Right lobe of liver (tissue), 6 donors: ENCODE measurements at regions not wholly inside any gene's neighbourhood (a gene's known extent, or its start where the extent isn't known, plus 50 kb on each side); places are given as distances from the start of the nearest gene placed in this dataset.

Source experiments
- ATAC-seq, 4 donors: fragments of 200-7000 bp; cut with Tn5 transposase; one replicate each; pipeline ENCODE4 v1.9.1; 2020; ENCODE audit warnings: mild to moderate bottlenecking in 4 of 4, moderate library complexity in 4 of 4
- DNase-seq, 3 donors: peaks; one replicate each; pipeline ENCODE4 v3.0.0-alpha.2; 2020
- H3K27ac ChIP-seq, 3 donors: fragments of 200-600 bp; one replicate each; pipeline ENCODE4 v1.8.0; 2022
- H3K27me3 ChIP-seq, 2 donors: fragments of 200-600 bp; one replicate each; pipeline ENCODE4 v1.8.0; 2022
- H3K36me3 ChIP-seq, 4 donors: fragments of 200-600 bp; sonication (generic) in 1 of 4; one replicate each; pipeline versions ENCODE4 v1.5.1 to v1.8.0; 2017 to 2022; ENCODE audit warnings: control low read depth in 1 of 4
- H3K4me1 ChIP-seq, 4 donors: fragments of 200-600 bp; sonication (generic) in 1 of 4; one replicate each; pipeline versions ENCODE4 v1.5.1 to v1.8.0; 2017 to 2022; ENCODE audit warnings: control low read depth in 1 of 4
- H3K4me3 ChIP-seq, 3 donors: fragments of 200-600 bp; one replicate each; pipeline ENCODE4 v1.8.0; 2022
- H3K9me3 ChIP-seq, 4 donors: fragments of 200-600 bp; sonication (generic) in 1 of 4; one replicate each; pipeline versions ENCODE4 v1.5.1 to v1.8.0; 2017 to 2022; ENCODE audit warnings: control low read depth in 1 of 4
- CTCF ChIP-seq, 4 donors: fragments of 200-600 bp in 3 of 4; fragments of 450-650 bp in 1 of 4; IDR thresholded peaks; one replicate each; pipeline versions ENCODE4 v1.5.1 to v1.8.0; 2016 to 2022; ENCODE audit warnings: antibody characterized with exemption in 4 of 4, mild to moderate bottlenecking in 2 of 4
- POLR2A ChIP-seq: fragments of 450-650 bp; IDR thresholded peaks from one replicate; pipeline ENCODE4 v1.6.1; 2017; ENCODE audit warnings: antibody characterized with exemption, mild to moderate bottlenecking
- WGBS: methylation state at CpG from one replicate; pipeline ENCODE4 v1.1.6; 2018; ENCODE audit warnings: low coverage, low lambda C conversion rate; ENCODE audit not compliant: insufficient coverage; ENCODE audit errors: missing lambda C conversion rate; 5-methylcytosine and 5-hydroxymethylcytosine counted together
- intact Hi-C, 2 donors: fragments of 100-400 bp; cut with DNase I; formaldehyde crosslinking; loops; one replicate each; pipeline versions ENCODE4 v1.11.2 to v1.14.1; 2022
- donor health status: DM: no; HTN: yes; CAD: no.
- donor health status: DM: no; HTN: no; CAD: no.
- donor health status: DM: no; HTN: no; CAD: no.
- donor health status: DM: no; HTN: yes; CAD: no.
- donor health status: DM: no; HTN: yes; CAD: no.

- 92% methylated on average over 4 of the region's 5 CpGs for WGBS
- intact Hi-C loops = no loop called here
- H3K4me1 ChIP-seq = no peaks in the 10 kb centered on the region
- H3K36me3 ChIP-seq = no peaks in the 10 kb centered on the region
- DNase-seq = no peak
- no peak overlapping the region for H3K4me3 ChIP-seq
- no peaks in the 10 kb centered on the region for H3K9me3 ChIP-seq
- ATAC-seq = no peak
- H3K27ac ChIP-seq = no peak overlapping the region
- TF ChIP-seq POLR2A (no peak), CTCF (IDR thresholded peaks at IDR 0.05) (no peak)
- H3K27me3 ChIP-seq = no peaks in the 10 kb centered on the region
Observed at GRCh38 chr3:76551739-76552138, 488.2 kb upstream of the ROBO2 start.

- Histone ChIP-seq H3K9me3 (no peaks in the 10 kb centered on the region), H3K4me3 (no peak overlapping the region), H3K4me1 (no peaks in the 10 kb centered on the region), H3K27ac (no peak overlapping the region), H3K27me3 (no peaks in the 10 kb centered on the region), H3K36me3 (no peaks in the 10 kb centered on the region)
- ATAC-seq (no peak), DNase-seq (no peak)
- 31% methylated on average over 2 of the region's 2 CpGs for WGBS
- intact Hi-C loops = no loop called here
- TF ChIP-seq POLR2A (no peak), CTCF (IDR thresholded peaks at IDR 0.05) (no peak)
Observed at GRCh38 chr3:76552653-76553052, 487.2 kb upstream of the ROBO2 start.

- Histone ChIP-seq H3K4me1 (no peaks in the 10 kb centered on the region), H3K36me3 (no peaks in the 10 kb centered on the region), H3K27ac (no peak overlapping the region), H3K27me3 (no peaks in the 10 kb centered on the region), H3K9me3 (no peaks in the 10 kb centered on the region), H3K4me3 (no peak overlapping the region)
- no peak for TF ChIP-seq POLR2A
- TF ChIP-seq CTCF (IDR thresholded peaks at IDR 0.05) = no peak
- 8% methylated on average over 2 of the region's 2 CpGs for WGBS
- intact Hi-C loops = no loop called here
- ATAC-seq (no peak), DNase-seq (no peak)
Observed at GRCh38 chr3:76554707-76555106, 485.2 kb upstream of the ROBO2 start.

- no peaks in the 10 kb centered on the region for H3K4me1 ChIP-seq
- DNase-seq (no peak), ATAC-seq (no peak)
- intact Hi-C loops = no loop called here
- no peak overlapping the region for H3K4me3 ChIP-seq
- 21% methylated on average over 2 of the region's 2 CpGs for WGBS
- H3K27ac ChIP-seq = no peak overlapping the region
- H3K9me3 ChIP-seq = no peaks in the 10 kb centered on the region
- H3K27me3 ChIP-seq = no peaks in the 10 kb centered on the region
- no peaks in the 10 kb centered on the region for H3K36me3 ChIP-seq
- TF ChIP-seq CTCF (IDR thresholded peaks at IDR 0.05) = no peak
- no peak for TF ChIP-seq POLR2A
Observed at GRCh38 chr3:76561494-76562236, 478.2 kb upstream of the ROBO2 start.
